Stimulated activated CD8-positive, alpha-beta memory T cell treated with anti-CD3 and anti-CD28 coated beads, Interleukin-15, amount 100 ng/mL, for 48 hours (primary cell): ENCODE measurements at regions not wholly inside any gene's neighbourhood (a gene's known extent, or its start where the extent isn't known, plus 50 kb on each side); places are given as distances from the start of the nearest gene placed in this dataset.
"Not testable (repeated sequence)": the region's sequence is repeated elsewhere in the genome, so short reads cannot be mapped to it uniquely, and the experiment has no call there.

Experiments
- DNase-seq, 2 donors: peaks; one replicate each; pipeline ENCODE4 v3.0.0-alpha.2; 2020; ENCODE audit warnings: low read depth in 2 of 2

GRCh38 chr13:53101883-53102282 lies 73.3 kb downstream of the OLFM4 start:
- DNase-seq = no peak

- DNase-seq = no peak
Measured at GRCh38 chr13:53104136-53104535, 75.5 kb downstream of the OLFM4 start.

GRCh38 chr13:53105477-53105876 lies 76.9 kb downstream of the OLFM4 start:
- no peak for DNase-seq

- no peak for DNase-seq
Measured at GRCh38 chr13:53105890-53106289, 77.3 kb downstream of the OLFM4 start.

- no peak for DNase-seq
Measured at GRCh38 chr13:53110181-53110580, 81.6 kb downstream of the OLFM4 start.

GRCh38 chr13:53110614-53111013 lies 82.0 kb downstream of the OLFM4 start:
- DNase-seq = no peak

- no peak for DNase-seq
Measured at GRCh38 chr13:53112522-53112921, 83.9 kb downstream of the OLFM4 start.

GRCh38 chr13:53117048-53117447 lies 88.4 kb downstream of the OLFM4 start:
- not testable (repeated sequence) for DNase-seq

- DNase-seq = no peak
Measured at GRCh38 chr13:53121131-53121773, 92.6 kb downstream of the OLFM4 start.

GRCh38 chr13:53121919-53122318 lies 93.3 kb downstream of the OLFM4 start:
- no peak for DNase-seq

- DNase-seq = no peak
Measured at GRCh38 chr13:53123536-53123935, 94.9 kb downstream of the OLFM4 start.

- no peak for DNase-seq
Measured at GRCh38 chr13:53124623-53125022, 96.0 kb downstream of the OLFM4 start.

- no peak for DNase-seq
Measured at GRCh38 chr13:53126841-53127245, 98.2 kb downstream of the OLFM4 start.

GRCh38 chr13:53127373-53127772 lies 98.8 kb downstream of the OLFM4 start:
- no peak for DNase-seq

- DNase-seq = no peak
Measured at GRCh38 chr13:53129864-53130393, 101.3 kb downstream of the OLFM4 start.

- no peak for DNase-seq
Measured at GRCh38 chr13:53131361-53131760, 102.7 kb downstream of the OLFM4 start.

- no peak for DNase-seq
Measured at GRCh38 chr13:53135301-53135700, 106.7 kb downstream of the OLFM4 start.

GRCh38 chr13:53136554-53137215 lies 108.1 kb downstream of the OLFM4 start:
- DNase-seq = no peak

- no peak for DNase-seq
Measured at GRCh38 chr13:53137779-53138178, 109.2 kb downstream of the OLFM4 start.

GRCh38 chr13:53138376-53139036 lies 109.9 kb downstream of the OLFM4 start:
- DNase-seq = no peak

GRCh38 chr13:53141336-53141735 lies 112.7 kb downstream of the OLFM4 start:
- DNase-seq = no peak

- no peak for DNase-seq
Measured at GRCh38 chr13:53142306-53142705, 113.7 kb downstream of the OLFM4 start.
